ACC112 (cell line): ENCODE measurements at regions not wholly inside any gene's neighbourhood (a gene's known extent, or its start where the extent isn't known, plus 50 kb on each side); places are given as distances from the start of the nearest gene placed in this dataset.

Experiments used
- H2AFZ ChIP-seq: fragments of 200-600 bp; sonication (generic); one replicate; pipeline ENCODE4 v1.6.0; 2017; ENCODE audit warnings: antibody characterized with exemption, low read length; ENCODE audit not compliant: unreplicated experiment
- H3K27ac ChIP-seq: fragments of 200-600 bp; sonication (generic); 2 replicates; pipeline ENCODE4 v1.5.1; 2014; ENCODE audit warnings: low read depth, mild to moderate bottlenecking, antibody characterized with exemption, low read length, moderate library complexity
- H3K27me3 ChIP-seq: fragments of 200-600 bp; sonication (generic); 2 replicates; pipeline ENCODE4 v1.6.1; 2014; ENCODE audit warnings: mild to moderate bottlenecking, antibody characterized with exemption, low read length, moderate library complexity, mixed read lengths; ENCODE audit not compliant: insufficient read depth
- H3K36me3 ChIP-seq: fragments of 200-600 bp; sonication (generic); 2 replicates; pipeline ENCODE4 v1.6.1; 2016; ENCODE audit warnings: mild to moderate bottlenecking, antibody characterized with exemption, low read length, moderate library complexity, mixed read lengths; ENCODE audit not compliant: insufficient read depth
- H3K4me1 ChIP-seq: fragments of 200-600 bp; sonication (generic); one replicate; pipeline ENCODE4 v1.6.1; 2016; ENCODE audit warnings: low read length, mixed read lengths; ENCODE audit not compliant: insufficient read depth, unreplicated experiment, control insufficient read depth
- H3K4me3 ChIP-seq: fragments of 200-600 bp; sonication (generic); 2 replicates; pipeline ENCODE4 v1.5.1; 2014; ENCODE audit warnings: mild to moderate bottlenecking, low read depth, low read length
- H3K79me2 ChIP-seq: fragments of 200-600 bp; sonication (generic); one replicate; pipeline ENCODE4 v1.6.0; 2016; ENCODE audit warnings: low read length; ENCODE audit not compliant: control insufficient read depth, unreplicated experiment, insufficient read depth

DNA sequence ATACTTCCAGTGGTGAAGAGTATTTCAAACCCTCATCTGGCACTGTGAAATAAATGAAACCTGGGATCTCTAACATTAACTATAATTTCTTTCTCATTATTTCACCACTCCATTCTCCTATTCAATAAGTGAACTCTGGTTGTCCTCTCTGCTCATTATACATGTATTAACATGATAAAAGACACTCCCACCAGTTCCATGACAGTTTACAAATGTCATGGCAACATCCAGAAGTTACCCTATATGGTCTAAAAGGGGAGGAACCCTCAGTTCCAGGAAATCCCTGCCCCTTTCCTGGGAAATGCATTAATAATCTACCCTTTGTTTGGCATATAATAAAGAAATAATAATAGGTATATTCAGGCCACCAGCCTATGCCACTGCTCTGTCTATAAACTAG, 62.7 kb upstream of the BRINP3 start:
- Histone ChIP-seq H3K36me3 (no peaks in the 10 kb centered on the region), H2AFZ (no peak overlapping the region), H3K27me3 (no peaks in the 10 kb centered on the region), H3K79me2 (no peaks in the 10 kb centered on the region), H3K4me3 (no peak overlapping the region), H3K4me1 (no peaks in the 10 kb centered on the region), H3K27ac (no peak overlapping the region)

DNA sequence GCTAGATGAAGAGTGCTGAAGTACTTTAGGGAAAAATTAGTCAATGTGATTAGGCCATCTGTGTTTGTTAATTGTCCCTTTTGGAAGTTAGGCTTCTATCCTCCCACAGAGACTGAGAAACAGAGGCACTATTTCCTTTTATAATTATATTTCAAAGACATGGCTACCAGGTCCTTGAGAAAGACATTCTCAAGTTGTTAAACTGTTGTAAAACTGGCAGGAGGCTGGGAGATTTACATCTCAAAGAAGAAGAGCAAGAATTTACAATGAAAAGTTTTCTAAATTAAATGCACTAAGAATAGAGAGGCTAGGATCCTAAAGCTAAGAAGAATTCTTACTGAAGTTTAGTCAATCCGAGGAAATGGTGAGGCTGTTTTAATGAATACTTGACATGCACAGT, 74.0 kb upstream of the BRINP3 start:
- no peaks in the 10 kb centered on the region for H3K36me3 ChIP-seq
- no peaks in the 10 kb centered on the region for H3K79me2 ChIP-seq
- H3K27ac ChIP-seq = no peak overlapping the region
- H3K4me3 ChIP-seq = no peak overlapping the region
- no peaks in the 10 kb centered on the region for H3K4me1 ChIP-seq
- H3K27me3 ChIP-seq = no peaks in the 10 kb centered on the region
- no peak overlapping the region for H2AFZ ChIP-seq

DNA sequence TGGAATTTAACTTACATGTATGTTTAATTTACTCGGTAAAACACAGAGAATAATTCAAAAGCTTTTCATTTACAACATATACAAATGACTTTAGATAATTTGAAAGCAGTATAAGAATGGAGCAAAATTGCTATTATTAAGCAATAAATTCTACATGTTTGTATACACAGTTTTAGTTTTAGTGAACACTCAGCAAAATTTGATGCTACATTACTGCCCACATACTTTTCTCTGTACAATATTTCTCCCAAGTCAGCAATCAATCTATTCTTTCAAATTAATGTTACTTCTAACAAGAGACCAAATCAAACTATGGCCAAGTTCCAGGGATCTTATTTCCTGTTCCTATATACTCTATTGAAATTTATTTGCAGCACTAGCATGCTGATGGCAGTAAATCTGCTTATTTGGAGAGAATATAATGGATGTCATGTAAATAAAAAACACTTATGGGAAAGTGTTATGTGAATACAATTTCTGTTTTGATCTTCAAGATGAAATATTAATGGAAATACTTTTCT, 82.6 kb upstream of the BRINP3 start:
- no peak overlapping the region for H3K27ac ChIP-seq
- no peak overlapping the region for H3K4me3 ChIP-seq
- no peaks in the 10 kb centered on the region for H3K79me2 ChIP-seq
- no peaks in the 10 kb centered on the region for H3K4me1 ChIP-seq
- no peaks in the 10 kb centered on the region for H3K36me3 ChIP-seq
- H2AFZ ChIP-seq = no peak overlapping the region
- no peaks in the 10 kb centered on the region for H3K27me3 ChIP-seq

DNA sequence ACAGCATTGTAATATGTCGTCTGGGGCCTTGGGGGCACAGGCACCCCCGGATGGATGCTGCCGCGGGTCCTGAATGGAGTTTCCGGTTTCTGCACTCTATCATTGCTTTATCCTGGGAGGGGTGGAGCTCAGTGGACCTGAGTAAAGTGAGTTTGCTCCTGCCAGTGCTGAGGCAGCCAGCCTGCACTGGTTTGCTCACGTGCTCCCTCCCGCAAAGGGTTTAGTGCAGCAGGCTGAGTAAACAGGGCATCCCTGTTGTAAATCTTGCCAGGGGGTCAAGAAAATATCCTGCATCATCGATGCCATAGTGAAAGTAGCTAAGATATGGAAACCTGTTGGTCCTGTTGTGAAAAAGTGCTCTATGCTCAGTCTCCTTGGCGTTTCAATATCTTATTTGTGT, 85.6 kb upstream of the BRINP3 start:
- H3K79me2 ChIP-seq = no peaks in the 10 kb centered on the region

DNA sequence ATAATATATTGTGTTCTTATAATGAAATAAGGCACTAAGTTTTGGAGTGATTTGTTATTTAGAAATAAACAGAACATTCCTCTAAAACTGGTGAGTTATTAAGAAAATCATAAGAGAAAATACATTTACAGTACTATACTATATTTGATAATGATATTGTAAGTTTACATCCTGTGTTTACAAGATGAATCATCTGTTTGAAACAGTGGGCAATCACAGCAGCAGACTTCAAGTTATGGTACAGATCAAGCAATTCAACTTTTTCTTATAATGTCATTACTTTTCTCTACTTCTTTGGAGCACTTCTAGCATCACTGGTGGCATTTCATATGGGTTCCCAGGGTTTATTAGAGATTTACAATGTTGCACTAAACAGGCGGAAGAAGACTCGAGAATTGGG, 86.5 kb upstream of the BRINP3 start:
- no peak overlapping the region for H2AFZ ChIP-seq
- no peaks in the 10 kb centered on the region for H3K79me2 ChIP-seq

More for the DNA sequence above, 85.6 kb upstream of the BRINP3 start:
- Histone ChIP-seq H3K27ac (no peak overlapping the region), H3K27me3 (no peaks in the 10 kb centered on the region), H2AFZ (no peak overlapping the region), H3K36me3 (no peaks in the 10 kb centered on the region), H3K4me1 (no peaks in the 10 kb centered on the region), H3K4me3 (no peak overlapping the region)

DNA sequence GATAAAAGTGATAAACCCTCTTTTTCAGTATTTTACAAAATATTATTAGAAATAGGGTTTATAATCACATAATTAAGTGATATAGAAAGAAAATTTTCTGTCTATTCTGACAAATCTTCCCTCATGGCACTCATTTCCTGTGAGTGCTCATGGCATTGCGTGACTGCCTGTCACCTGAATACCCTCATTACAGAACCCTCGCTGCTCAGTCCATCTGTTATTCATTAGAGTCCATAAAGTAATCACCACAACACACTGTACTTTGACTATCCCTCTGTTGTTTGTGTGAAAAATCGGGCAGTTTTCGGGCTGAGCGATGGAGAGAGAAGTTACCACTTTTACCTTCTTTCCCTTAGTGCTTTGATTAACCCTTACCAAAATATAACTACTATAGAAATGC, 100.4 kb upstream of the BRINP3 start:
- Histone ChIP-seq H3K36me3 (no peaks in the 10 kb centered on the region), H2AFZ (no peak overlapping the region), H3K27me3 (no peaks in the 10 kb centered on the region), H3K79me2 (no peaks in the 10 kb centered on the region), H3K27ac (no peak overlapping the region), H3K4me1 (no peaks in the 10 kb centered on the region), H3K4me3 (no peak overlapping the region)

More for the DNA sequence above, 86.5 kb upstream of the BRINP3 start:
- Histone ChIP-seq H3K36me3 (no peaks in the 10 kb centered on the region), H3K27ac (no peak overlapping the region), H3K4me1 (no peaks in the 10 kb centered on the region), H3K4me3 (no peak overlapping the region), H3K27me3 (no peaks in the 10 kb centered on the region)

DNA sequence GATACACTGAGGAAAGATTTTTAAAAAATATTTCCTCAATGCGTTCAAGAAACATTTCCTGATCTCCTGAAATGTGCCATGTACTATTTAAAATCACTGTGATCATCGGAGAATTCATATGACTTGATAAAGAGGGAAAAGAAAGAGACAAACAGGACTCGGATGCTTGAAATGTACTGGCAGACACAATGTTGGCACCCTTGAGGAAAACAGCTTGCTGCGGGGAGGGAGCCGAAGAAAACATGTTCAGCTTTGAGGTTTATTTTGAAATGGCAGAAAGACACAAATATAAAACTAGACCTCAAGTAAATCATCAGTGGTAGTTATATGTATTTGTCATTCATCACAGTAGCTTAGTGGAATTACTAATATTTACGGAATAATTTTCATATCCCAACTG, 100.9 kb upstream of the BRINP3 start:
- Histone ChIP-seq H3K36me3 (no peaks in the 10 kb centered on the region), H3K79me2 (no peaks in the 10 kb centered on the region), H2AFZ (no peak overlapping the region), H3K4me3 (no peak overlapping the region), H3K4me1 (no peaks in the 10 kb centered on the region), H3K27me3 (no peaks in the 10 kb centered on the region), H3K27ac (no peak overlapping the region)

DNA sequence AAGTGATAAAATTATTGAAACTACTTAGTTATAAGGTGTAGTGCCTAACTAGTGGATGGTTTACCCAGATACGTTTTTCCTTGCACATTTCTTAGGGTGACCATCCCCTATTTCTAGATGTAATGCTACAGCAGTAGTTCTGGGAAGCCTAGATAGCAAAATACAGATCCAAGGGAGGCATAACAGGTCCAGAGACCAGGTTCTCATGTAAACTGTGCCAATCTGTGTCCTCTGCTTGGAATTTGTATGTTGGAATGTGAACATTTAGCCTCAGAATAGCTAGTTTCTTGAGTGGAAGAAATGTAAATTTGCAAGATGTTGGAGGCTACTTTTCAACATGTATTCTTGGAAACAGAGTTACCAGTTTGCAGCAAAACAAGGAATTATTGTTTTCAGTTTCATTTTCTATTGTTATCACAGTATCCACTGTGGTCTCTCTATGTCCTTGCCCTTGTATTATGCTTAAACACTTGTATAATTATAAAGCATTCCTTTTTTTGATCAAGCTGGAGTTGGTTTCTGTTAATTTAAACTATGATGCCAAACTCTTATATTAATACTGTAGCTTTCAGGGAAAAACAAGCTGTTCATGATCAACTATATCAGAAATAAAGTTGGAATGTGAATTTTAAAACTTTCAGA, 102.0 kb upstream of the BRINP3 start:
- Histone ChIP-seq H3K4me3 (no peak overlapping the region), H3K27me3 (no peaks in the 10 kb centered on the region), H2AFZ (no peak overlapping the region), H3K79me2 (no peaks in the 10 kb centered on the region), H3K4me1 (no peaks in the 10 kb centered on the region), H3K27ac (no peak overlapping the region), H3K36me3 (no peaks in the 10 kb centered on the region)

DNA sequence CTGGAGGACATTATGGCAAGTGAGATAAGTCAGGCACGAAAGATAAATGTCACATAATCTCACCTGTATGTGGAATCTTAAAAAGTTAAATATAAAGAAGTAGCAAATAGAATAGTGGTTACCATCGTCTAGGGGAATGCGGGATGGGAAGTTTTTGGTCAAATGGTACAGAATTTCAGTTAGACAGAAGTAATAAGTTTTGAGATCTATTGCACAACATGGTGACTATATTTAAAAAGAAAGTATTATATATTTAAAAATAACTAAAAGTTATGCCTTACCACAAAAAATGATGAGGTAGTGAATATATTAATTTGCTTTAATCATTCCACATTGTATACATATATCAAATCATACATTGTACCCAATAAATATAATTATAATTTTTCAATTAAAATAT, 106.2 kb upstream of the BRINP3 start:
- no peaks in the 10 kb centered on the region for H3K79me2 ChIP-seq
- no peaks in the 10 kb centered on the region for H3K27me3 ChIP-seq
- no peaks in the 10 kb centered on the region for H3K36me3 ChIP-seq
- no peak overlapping the region for H2AFZ ChIP-seq
- no peak overlapping the region for H3K4me3 ChIP-seq
- no peak overlapping the region for H3K27ac ChIP-seq
- H3K4me1 ChIP-seq = no peaks in the 10 kb centered on the region

DNA sequence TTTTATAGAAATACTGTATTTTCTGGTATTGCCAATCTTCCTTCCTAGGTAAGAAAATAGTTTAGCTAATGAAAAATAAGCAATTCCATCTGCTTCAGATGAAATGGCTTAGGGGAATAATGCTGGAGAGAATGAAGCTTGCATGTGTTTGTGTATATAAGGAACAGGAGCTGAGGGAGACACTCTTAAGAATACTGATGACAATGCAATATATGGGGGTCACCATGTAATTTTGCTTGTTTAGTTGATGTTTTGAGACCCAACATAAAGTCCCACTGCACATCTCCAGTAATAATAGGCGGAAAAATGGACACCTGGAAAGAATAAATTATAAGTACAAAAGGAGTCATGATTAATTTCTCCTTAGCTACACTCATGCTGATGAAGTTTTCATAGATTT, 110.8 kb upstream of the BRINP3 start:
- Histone ChIP-seq H3K79me2 (no peaks in the 10 kb centered on the region), H3K4me1 (no peaks in the 10 kb centered on the region), H3K27me3 (no peaks in the 10 kb centered on the region), H3K27ac (no peak overlapping the region), H2AFZ (no peak overlapping the region), H3K4me3 (no peak overlapping the region), H3K36me3 (no peaks in the 10 kb centered on the region)

DNA sequence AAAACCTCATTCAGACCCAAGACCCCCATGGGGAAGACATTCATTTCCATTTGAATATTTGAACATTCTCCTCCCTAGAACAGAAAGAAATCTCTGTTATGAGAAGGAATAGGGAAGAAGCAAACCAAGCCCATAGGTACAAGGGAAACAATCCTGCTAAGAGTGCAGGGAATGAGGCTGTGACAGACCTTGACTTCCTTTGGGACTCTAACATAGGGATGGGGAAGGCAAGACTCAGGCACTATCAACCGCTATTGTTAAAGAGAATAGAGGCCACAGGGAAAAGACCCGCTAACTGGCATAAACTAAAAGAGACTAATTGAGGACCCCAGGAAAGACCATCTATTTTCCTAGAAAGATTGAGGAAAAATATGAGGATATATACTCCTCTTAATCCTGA, 117.8 kb upstream of the BRINP3 start:
- Histone ChIP-seq H3K79me2 (no peaks in the 10 kb centered on the region), H3K27me3 (no peaks in the 10 kb centered on the region), H3K4me1 (no peaks in the 10 kb centered on the region)

More for the DNA sequence above, 117.8 kb upstream of the BRINP3 start:
- Histone ChIP-seq H2AFZ (no peak overlapping the region), H3K27ac (no peak overlapping the region), H3K36me3 (no peaks in the 10 kb centered on the region), H3K4me3 (no peak overlapping the region)
